H1 (cell line): ENCODE measurements at regions not wholly inside any gene's neighbourhood (a gene's known extent, or its start where the extent isn't known, plus 50 kb on each side); places are given as distances from the start of the nearest gene placed in this dataset.

ENCODE experiments used
- CBX8 ChIP-seq: fragments of 300-800, 300-1000 bp; sonication (generic); IDR thresholded peaks from 2 replicates; pipeline ENCODE4 v1.7.1; 2016; ENCODE audit warnings: low read depth, low read length, borderline replicate concordance
- POU5F1 ChIP-seq: IDR thresholded peaks from 2 replicates; pipeline ENCODE4 v1.6.1; 2011; ENCODE audit warnings: low read depth, mild to moderate bottlenecking, low read length, moderate library complexity
- SP2 ChIP-seq: IDR thresholded peaks from 2 replicates; pipeline ENCODE4 v1.6.1; 2012; ENCODE audit warnings: mild to moderate bottlenecking, low read length, inconsistent platforms
- TEAD4 ChIP-seq: IDR thresholded peaks from 2 replicates; pipeline ENCODE4 v1.6.1; 2012; ENCODE audit warnings: low read depth, low read length, inconsistent platforms, mixed read lengths

GRCh38 chr2:97348841-97349240 lies 235.9 kb downstream of the ANKRD36 start (continued):
- TF ChIP-seq SP2 (no peak), CBX8 (no peak), TEAD4 (no peak), POU5F1 (no peak)
